IPS-20b (cell line): ENCODE measurements at regions not wholly inside any gene's neighbourhood (a gene's known extent, or its start where the extent isn't known, plus 50 kb on each side); places are given as distances from the start of the nearest gene placed in this dataset.

ENCODE experiments used
- H3K27ac ChIP-seq: one replicate; pipeline ENCODE4 v1.5.1; 2013; ENCODE audit warnings: low read length
- H3K27me3 ChIP-seq: 2 replicates; pipeline ENCODE4 v1.6.1; 2013; ENCODE audit warnings: mild to moderate bottlenecking, low read length, inconsistent platforms; ENCODE audit not compliant: insufficient read depth
- H3K36me3 ChIP-seq: 2 replicates; pipeline ENCODE4 v1.6.1; 2013; ENCODE audit warnings: low read depth, mild to moderate bottlenecking, inconsistent platforms, low read length, moderate library complexity; ENCODE audit not compliant: insufficient read depth
- H3K4me1 ChIP-seq: 2 replicates; pipeline ENCODE4 v1.6.1; 2013; ENCODE audit warnings: mild to moderate bottlenecking, control low read depth, inconsistent platforms, low read length, moderate library complexity; ENCODE audit not compliant: insufficient read depth
- H3K4me3 ChIP-seq: 2 replicates; pipeline ENCODE4 v1.5.1; 2013; ENCODE audit warnings: mild to moderate bottlenecking, low read length, inconsistent platforms
- H3K9ac ChIP-seq: 2 replicates; pipeline ENCODE4 v1.6.1; 2013; ENCODE audit warnings: low read depth, mild to moderate bottlenecking, inconsistent platforms, low read length, moderate library complexity
- H3K9me3 ChIP-seq: 2 replicates; pipeline ENCODE4 v1.6.1; 2013; ENCODE audit warnings: mild to moderate bottlenecking, low read depth, low read length, inconsistent platforms; ENCODE audit not compliant: insufficient read depth

DNA sequence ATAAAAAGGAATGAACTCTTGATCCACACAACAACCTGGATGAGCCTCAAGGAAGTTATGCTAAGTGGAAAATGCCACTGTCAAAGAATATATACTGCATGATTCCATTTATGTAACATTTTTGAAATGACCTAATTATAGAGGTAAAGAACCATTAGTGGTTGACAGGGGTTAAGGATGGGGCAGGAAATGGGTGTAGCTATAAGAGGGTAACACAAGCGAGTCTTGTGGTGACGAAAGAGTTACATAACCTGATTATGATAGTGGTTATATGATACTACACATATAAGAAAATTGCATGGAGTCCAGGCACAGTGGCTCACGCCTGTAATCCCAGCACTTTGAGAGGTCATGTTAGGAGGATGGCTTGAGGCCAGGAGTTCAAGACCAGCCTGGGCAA is 346.6 kb upstream of the PKDCC start:
- H3K9ac ChIP-seq = no peak overlapping the region
- H3K27me3 ChIP-seq = no peaks in the 10 kb centered on the region
- H3K4me3 ChIP-seq = no peak overlapping the region
- H3K4me1 ChIP-seq = no peaks in the 10 kb centered on the region
- no peaks in the 10 kb centered on the region for H3K9me3 ChIP-seq
- no peak overlapping the region for H3K27ac ChIP-seq
- no peaks in the 10 kb centered on the region for H3K36me3 ChIP-seq

DNA sequence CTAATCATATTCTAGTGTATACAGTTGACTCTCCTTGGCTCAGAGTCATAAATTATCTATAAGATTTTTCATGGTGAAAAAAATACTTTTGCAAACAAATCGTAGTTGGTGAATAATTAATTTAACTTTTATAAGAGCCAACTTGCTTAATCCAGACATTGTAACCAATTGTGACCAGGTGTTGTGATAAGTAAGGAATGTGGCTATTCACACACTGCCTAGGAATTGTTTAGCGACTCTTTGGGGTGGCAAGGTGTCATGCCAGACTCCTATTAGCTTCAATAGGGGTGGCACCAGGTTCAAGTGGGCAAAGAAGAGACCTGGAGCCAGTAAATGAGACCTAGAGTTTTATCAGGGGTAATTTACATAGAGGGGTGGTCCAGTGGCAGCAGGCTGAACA is 344.7 kb upstream of the PKDCC start:
- Histone ChIP-seq H3K4me3 (no peak overlapping the region), H3K36me3 (no peaks in the 10 kb centered on the region), H3K9me3 (no peaks in the 10 kb centered on the region), H3K9ac (no peak overlapping the region), H3K27ac (no peak overlapping the region), H3K27me3 (no peaks in the 10 kb centered on the region), H3K4me1 (no peaks in the 10 kb centered on the region)

DNA sequence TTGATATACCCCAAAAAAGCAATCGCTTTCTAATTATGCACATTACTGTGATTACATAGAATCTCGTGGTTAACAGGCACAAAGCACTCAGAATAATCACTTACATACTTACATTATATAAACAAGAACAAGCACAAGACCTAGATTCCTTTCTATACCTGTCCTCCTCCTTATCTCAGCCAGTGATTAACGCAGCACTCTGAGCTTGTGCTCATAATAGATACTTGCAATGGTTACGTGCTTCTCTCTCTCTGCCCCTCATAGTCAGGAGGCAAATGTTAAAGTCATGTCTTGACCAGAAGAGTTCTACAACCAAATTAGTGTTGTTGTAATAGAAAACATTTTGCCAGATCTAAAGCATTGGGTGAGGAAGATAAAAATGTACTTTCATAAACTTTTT is 342.2 kb upstream of the PKDCC start:
- Histone ChIP-seq H3K27me3 (no peaks in the 10 kb centered on the region), H3K9ac (no peak overlapping the region), H3K27ac (no peak overlapping the region), H3K9me3 (no peaks in the 10 kb centered on the region), H3K4me3 (no peak overlapping the region), H3K4me1 (peaks cover 6% of the 10 kb centered on the region; the same call in 1 of the 2 replicates), H3K36me3 (no peaks in the 10 kb centered on the region)

DNA sequence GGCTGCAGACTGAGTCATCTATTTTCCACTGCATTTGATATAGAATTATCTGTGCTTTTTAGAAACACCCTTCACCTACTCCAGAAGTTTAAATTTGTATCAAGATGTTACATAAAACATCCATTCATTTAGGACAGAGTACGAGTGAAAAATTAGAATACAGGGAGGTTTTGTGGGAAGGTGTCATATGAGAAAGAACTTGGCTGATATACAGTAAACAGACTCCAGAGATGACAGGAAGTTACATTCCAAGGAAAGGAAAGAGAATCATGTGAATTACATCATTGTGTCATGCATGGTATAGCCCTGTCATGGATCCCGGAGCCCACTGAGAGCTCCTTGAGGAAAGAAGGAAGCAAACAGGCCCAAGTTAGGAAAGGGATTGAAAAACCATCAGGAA is 341.5 kb upstream of the PKDCC start:
- Histone ChIP-seq H3K27me3 (no peaks in the 10 kb centered on the region), H3K4me3 (no peak overlapping the region), H3K36me3 (no peaks in the 10 kb centered on the region), H3K9me3 (no peaks in the 10 kb centered on the region), H3K9ac (no peak overlapping the region), H3K4me1 (peaks cover 6% of the 10 kb centered on the region; the same call in 1 of the 2 replicates), H3K27ac (no peak overlapping the region)

DNA sequence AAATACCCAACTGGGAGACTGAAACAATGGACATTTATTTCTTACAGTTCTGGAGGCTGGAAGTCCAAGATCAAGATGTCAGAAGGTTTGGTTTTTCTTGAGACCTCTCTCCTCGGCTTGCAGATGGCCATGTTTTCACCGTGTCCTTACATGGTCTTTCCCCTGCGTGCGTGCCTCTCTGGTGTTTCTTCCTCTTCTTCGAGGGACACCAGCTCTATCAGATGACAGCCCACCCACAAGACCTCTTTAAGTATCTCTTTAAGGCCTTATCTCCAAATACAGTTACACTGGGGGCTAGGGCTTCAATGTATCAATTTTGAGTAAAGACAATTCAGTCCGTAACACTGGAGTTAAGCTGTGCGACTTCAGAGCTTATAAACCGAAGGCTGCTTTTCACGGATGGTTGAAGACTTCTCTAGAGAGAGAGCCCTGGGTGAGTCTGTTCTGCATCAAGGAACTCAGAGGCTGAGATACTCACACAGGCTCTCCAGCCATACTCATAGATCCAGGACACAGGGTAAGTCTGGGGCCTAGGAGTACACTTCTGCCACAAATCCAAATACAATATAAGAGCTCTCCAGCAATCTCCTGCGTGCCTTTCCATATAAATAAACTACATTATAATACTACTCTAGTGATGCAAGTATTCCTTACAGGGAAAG is 339.9 kb upstream of the PKDCC start:
- no peak overlapping the region for H3K4me3 ChIP-seq

DNA sequence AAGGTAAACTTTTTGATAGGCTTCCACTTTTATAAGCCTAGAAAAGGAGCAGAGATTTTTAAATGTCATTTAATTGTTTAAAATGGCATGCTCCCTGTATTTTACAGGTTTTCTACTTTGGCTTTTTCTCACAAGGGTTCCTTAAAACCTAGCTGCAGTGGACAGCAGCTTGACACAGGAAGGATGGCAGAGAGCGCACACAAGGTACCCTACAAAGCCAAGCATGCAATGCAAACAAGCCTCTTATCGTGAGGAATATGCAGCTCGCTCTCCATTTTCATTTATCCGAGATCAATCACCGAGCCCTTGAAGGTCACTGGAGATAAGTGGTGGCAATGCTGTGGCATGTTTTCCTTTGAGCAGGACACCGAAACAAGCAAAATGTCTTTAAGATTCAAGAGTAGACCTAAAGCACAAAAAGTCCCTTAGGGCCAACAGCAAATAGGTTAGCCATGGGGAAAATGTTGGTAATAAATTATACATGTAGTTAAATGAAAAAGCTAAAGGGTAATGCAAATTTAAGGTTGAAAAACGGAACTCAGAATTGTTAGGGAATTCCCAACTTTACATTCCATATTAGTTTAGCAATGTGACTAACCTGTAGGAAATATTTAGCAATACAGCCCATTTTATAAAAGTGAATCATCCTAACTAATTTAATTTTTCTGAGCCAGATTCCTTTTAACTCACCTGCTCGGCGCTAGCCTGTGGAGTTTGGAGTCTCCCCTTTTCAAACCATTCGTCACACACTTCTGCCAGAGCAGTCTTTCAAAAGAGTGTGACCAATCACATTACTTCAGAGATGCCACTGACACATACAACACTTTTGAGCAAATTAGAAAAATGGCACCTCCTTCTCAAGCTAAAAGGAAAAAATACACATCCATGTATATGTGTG is 337.9 kb upstream of the PKDCC start:
- no peak overlapping the region for H3K27ac ChIP-seq
- H3K9me3 ChIP-seq = no peaks in the 10 kb centered on the region
- H3K36me3 ChIP-seq = no peaks in the 10 kb centered on the region
- no peak overlapping the region for H3K4me3 ChIP-seq
- H3K4me1 ChIP-seq = peaks cover 6% of the 10 kb centered on the region; the same call in 1 of the 2 replicates
- H3K27me3 ChIP-seq = no peaks in the 10 kb centered on the region
- H3K9ac ChIP-seq = no peak overlapping the region

More for the DNA sequence above, 339.9 kb upstream of the PKDCC start:
- Histone ChIP-seq H3K36me3 (no peaks in the 10 kb centered on the region), H3K4me1 (peaks cover 6% of the 10 kb centered on the region; the same call in 1 of the 2 replicates), H3K9me3 (no peaks in the 10 kb centered on the region), H3K27ac (no peak overlapping the region), H3K9ac (no peak overlapping the region), H3K27me3 (no peaks in the 10 kb centered on the region)

DNA sequence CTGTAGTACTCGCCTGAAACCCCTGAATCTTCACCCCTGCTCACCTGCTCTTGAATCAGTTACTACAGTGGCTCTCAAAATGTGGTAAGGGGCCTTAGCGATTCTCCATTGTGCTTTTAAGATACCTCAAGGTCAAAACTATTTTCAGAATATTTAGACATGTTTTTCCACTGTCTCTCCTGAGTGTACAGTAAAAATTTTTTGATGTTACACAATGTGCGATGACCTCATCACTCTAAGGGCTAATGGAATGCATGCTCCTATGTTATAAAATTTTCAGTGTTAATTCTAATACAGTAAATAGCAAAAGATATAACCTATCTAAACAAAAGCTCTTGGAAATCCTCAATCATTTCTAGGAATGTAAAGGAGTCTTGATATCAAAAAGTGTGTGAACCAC is 336.9 kb upstream of the PKDCC start:
- Histone ChIP-seq H3K36me3 (no peaks in the 10 kb centered on the region), H3K4me3 (no peak overlapping the region), H3K9me3 (no peaks in the 10 kb centered on the region), H3K4me1 (peaks cover 6% of the 10 kb centered on the region; the same call in 1 of the 2 replicates), H3K27ac (no peak overlapping the region), H3K9ac (no peak overlapping the region), H3K27me3 (no peaks in the 10 kb centered on the region)

DNA sequence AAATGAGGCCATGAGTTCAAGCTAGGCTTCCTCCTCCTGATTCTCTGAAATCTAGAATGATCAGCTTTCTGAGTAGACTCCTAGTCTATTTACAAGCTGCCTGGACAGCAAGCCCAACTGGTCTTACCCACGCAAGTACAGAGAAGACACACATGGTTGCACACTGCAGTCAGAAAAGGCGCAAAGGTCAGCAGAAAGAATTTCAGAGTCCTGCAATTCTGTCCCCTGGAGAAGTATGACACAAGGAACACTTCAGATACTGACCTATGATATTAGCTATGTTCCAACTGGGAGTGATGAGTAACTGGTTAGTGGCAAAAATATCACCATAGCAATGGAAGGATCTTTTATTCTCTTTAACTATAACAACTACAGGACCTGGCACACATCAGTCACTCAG is 336.1 kb upstream of the PKDCC start:
- Histone ChIP-seq H3K36me3 (no peaks in the 10 kb centered on the region), H3K9me3 (no peaks in the 10 kb centered on the region), H3K4me1 (peaks cover 6% of the 10 kb centered on the region; the same call in 1 of the 2 replicates), H3K9ac (no peak overlapping the region), H3K4me3 (no peak overlapping the region), H3K27me3 (no peaks in the 10 kb centered on the region), H3K27ac (no peak overlapping the region)

DNA sequence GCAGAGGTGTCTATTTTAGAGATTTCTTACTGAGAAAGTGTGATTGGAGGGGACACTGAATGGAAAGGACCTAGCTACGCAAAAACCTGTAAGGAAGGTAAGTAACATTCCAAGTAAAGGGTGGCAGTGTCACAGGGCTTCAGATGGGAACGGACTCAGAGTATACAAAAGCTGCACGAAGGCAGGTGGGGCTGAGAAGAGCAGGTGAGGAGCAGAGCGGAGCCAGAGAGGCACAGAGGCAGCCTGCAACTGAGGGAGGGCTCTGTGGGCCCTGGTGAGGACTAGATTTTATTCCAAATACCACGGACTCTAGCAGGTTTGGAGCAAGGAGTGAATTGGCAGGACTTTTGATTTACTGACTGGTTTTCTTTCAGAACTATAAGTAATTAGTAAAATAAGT is 331.3 kb upstream of the PKDCC start:
- H3K4me1 ChIP-seq = no peaks in the 10 kb centered on the region
- no peak overlapping the region for H3K27ac ChIP-seq
- H3K9ac ChIP-seq = no peak overlapping the region
- no peaks in the 10 kb centered on the region for H3K9me3 ChIP-seq
- H3K4me3 ChIP-seq = no peak overlapping the region
- H3K36me3 ChIP-seq = no peaks in the 10 kb centered on the region
- no peaks in the 10 kb centered on the region for H3K27me3 ChIP-seq

DNA sequence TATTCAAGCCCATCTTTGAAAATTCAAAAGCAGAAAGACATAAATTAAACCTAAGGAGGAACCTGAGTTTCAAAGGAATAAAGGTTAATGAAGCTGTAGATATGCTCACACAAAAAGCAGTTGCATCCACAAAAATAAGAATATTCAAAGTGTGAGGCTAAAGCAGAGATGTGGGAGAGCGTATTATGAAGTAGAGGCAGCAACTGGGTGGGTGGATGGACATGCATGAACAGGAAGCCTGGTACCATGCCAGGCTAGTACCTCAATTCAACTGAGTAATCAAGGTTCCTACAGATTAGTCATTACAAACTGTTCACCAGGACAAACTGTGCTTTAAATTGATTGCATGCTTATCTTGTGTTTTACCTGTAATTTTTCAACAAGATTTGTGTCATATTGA is 330.0 kb upstream of the PKDCC start:
- no peaks in the 10 kb centered on the region for H3K27me3 ChIP-seq
- H3K27ac ChIP-seq = no peak overlapping the region
- no peak overlapping the region for H3K9ac ChIP-seq
- H3K9me3 ChIP-seq = no peaks in the 10 kb centered on the region
- no peaks in the 10 kb centered on the region for H3K4me1 ChIP-seq
- H3K4me3 ChIP-seq = no peak overlapping the region
- no peaks in the 10 kb centered on the region for H3K36me3 ChIP-seq

DNA sequence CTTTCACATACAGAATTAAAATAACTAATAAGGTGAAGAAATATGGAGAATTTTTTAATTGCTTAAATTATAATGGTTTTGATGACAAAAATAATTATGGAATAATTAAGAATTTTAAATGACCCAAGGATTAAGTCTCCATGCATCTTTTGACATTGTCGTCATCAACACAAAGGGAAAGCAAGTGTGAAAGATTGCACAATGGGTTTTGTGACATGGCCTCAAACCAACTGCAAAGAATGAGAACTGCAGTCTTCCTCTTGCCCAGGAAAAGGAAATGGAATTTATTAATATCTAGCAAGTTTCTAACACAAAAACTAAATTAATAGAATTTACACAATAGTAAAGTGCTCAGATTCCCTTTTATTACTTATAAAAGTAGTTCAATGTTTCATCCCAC is 329.1 kb upstream of the PKDCC start:
- Histone ChIP-seq H3K36me3 (no peaks in the 10 kb centered on the region), H3K9me3 (no peaks in the 10 kb centered on the region), H3K4me3 (no peak overlapping the region), H3K27ac (no peak overlapping the region), H3K27me3 (no peaks in the 10 kb centered on the region), H3K9ac (no peak overlapping the region), H3K4me1 (no peaks in the 10 kb centered on the region; the same call in 1 of the 2 replicates)

DNA sequence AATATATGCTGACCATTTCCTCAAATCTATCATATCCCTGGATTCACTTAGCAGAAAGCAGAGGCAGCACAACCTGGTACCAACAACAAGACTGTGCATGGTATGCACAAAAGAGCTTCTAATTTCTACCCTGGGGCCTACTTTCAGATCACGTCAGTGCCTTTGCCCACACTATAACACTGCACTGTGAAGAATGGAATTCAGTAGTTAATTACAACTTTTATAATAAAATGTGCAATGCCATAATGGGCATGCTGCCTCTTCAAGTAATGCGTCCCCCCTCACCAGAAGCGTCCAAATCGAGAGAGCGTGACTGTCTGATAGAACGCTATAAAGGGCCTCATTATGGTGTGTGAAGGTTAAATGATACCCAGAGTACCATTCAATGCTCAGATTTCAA is 328.1 kb upstream of the PKDCC start:
- H3K9me3 ChIP-seq = no peaks in the 10 kb centered on the region

More for the DNA sequence above, 328.1 kb upstream of the PKDCC start:
- H3K36me3 ChIP-seq = no peaks in the 10 kb centered on the region
- no peaks in the 10 kb centered on the region; the same call in 1 of the 2 replicates for H3K4me1 ChIP-seq
- H3K27me3 ChIP-seq = no peaks in the 10 kb centered on the region
- H3K27ac ChIP-seq = no peak overlapping the region
- no peak overlapping the region for H3K4me3 ChIP-seq
- no peak overlapping the region for H3K9ac ChIP-seq
